AG20443 (cell line): ENCODE measurements at regions not wholly inside any gene's neighbourhood (a gene's known extent, or its start where the extent isn't known, plus 50 kb on each side); places are given as distances from the start of the nearest gene placed in this dataset.

Source experiments
- DNase-seq: peaks from one replicate; pipeline ENCODE4 v3.0.0; 2012; ENCODE audit warnings: low spot score, mixed read lengths

DNA sequence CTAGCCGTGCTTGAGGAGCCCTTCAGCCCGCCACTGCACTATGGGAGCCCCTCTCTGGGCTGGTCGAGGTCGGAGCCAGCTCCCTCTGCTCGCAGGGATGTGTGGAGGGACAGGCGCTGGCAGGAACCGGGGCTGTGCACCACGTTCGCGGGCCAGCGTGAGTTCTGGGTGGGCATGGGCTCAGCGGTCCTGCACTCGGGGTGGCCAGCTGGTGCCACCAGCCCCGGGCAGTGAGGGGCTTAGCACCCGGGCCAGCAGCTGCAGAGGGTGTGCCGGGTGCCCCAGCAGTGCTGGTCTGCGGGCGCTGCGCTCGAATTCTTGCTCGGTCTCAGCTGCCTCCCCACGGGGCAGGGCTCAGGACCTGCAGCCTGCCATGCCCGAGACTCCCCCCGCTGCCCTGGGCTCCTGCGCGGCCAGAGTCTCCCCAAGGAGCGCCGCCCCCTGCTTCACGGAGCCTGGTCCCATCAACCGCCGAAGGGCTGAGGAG lies 90.8 kb upstream of the NRG3 start:
- DNase-seq = no peak

DNA sequence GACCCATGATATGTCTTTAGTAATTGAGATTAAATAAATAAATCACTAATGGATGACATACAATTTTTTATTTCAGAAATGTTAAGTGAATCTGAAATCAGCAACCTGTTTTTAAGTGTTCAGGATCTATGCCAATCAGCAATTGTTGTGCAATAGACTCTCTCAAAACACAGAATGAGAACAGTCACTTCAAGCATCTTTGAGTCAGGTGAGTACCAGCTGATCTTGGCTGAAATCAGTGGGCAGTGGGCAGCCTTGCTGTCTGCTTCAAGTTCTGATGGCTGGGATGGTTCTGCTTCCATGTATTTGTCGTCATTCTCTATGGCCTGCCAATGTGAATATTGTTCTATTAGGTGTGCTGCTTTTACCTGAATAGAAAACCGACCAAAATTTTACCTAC lies 82.3 kb upstream of the NRG3 start:
- no peak for DNase-seq

DNA sequence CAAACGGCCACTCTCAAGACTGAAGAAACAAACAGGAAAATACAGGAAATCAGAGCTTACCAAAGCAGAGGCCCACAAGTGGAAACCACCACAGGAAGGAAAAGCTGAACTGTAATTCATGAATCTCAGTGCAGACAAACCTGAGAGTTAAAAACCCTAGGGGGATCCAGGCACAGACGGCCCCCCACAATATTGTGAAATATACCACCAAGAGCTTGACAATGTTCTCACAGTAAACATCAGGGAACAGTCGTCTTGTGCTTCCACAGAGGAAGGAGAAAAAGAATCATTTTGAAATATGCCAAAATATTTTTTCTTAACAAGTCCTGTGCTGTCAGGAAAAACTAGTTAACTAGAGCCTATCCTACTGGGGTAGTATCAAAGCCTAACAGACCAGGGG lies 68.2 kb upstream of the NRG3 start:
- DNase-seq = no peak

DNA sequence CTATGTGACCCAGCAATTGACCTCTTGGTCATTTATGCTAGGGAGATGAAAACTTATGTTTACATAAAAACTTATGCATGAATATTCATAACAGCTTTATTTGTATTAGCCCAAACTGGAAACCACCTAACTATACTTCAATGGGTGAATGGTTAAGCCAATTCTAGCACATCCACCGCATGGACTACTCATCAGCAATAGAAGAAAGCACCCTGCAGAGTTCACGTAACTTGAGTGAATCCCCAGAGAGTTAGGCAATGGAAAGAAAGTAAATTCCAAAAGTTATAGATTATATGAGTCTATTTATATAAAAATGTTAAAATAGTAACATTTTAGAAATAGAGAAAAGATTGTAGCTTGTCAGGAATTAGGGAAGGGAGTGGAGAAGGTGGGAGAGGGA lies 60.2 kb upstream of the NRG3 start:
- no peak for DNase-seq

DNA sequence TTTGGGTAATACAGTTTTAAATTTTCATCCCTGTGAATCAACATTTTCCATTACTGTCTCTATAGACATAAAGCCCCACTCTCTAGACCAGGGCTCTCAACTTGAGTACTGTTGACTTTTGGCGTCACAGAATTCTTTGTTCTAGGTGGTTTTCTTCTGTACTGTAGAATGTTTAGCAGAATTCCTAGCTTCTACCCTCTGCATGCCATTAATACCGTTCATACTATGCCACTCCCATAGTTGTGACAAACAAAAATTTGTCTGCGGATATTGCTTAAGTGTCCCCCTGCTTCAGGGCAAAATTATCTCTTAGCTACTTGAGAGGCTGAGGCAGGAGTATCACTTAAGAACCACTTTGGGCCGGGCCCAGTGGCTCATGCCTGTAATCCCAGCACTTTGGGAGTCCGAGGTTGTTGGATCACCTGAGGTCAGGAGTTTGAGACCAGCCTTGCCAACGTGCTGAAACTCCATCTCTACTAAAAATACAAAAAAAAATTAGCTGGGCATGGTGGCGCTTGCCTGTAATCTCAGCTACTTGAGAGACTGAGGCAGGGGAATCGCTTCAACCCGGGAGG lies 57.3 kb upstream of the NRG3 start:
- DNase-seq = no peak

DNA sequence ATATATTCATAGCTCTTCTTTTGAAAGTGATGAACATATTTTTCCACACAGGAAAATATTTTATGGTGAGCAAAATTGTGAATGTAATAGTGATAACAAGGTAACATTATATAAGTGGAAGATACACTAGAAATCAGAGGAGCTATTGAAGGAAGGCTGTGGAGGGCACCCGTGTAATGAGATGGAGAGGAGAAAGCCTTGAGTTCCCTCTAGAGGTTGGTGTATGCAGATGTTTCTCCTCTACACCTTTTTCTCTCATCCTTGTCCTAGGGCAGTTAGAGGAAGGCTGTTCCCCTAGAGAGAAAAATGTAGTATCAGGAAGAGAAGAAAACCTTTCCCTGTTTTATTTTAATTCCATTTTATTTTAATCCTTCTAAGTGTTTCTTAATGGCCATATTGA lies 54.6 kb upstream of the NRG3 start:
- no peak for DNase-seq
